C1 segment of cervical spinal cord (tissue), 14 donors: ENCODE measurements at regions not wholly inside any gene's neighbourhood (a gene's known extent, or its start where the extent isn't known, plus 50 kb on each side); places are given as distances from the start of the nearest gene placed in this dataset.
"Not testable (repeated sequence)": the region's sequence is repeated elsewhere in the genome, so short reads cannot be mapped to it uniquely, and the experiment has no call there.

Source experiments
- DNase-seq, 14 donors: peaks; one replicate each; lab custom pipeline; 2025; lab: John Stamatoyannopoulos, UW

DNA sequence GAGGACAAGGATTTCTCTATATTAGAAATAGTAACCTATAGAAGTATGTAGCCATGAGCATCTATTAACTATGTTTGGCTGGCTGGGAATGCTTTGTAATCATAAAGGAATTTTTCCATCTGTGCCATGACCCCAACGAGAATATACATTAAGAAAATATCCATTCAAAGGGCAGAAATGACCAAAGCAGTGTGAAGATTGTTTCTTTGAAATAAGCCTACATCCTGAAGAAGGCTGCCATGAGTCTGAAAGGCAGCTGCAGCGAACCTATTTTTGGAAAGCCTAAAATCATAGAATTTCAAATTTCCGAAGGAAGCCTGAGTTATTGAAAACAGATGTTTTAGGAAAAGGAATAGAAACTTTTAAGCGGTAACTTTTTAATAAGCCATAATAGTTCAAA is 244.2 kb upstream of the FOXK1 start:
- DNase-seq = no peak

DNA sequence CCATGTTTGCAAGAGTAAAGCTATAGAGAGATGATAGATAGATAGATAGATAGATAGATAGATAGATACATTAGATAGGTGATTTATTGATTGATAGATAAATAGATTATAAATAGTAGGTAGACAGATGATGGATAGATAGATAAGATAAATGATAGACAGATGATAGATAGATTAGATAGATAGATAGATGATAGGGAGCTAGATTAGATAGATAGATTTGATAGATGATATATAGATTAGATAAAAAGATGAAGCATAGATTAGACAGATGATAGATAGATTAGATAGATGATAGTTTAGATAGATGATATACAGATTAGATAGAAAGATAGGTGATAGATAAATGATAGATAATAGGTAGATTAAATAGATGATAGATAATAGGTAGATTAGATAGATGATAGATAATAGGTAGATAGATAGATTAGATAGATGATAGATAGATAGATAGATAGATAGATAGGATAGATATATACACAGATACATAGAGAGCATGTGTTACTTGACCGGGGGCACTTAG is 243.3 kb upstream of the FOXK1 start:
- DNase-seq = no peak

DNA sequence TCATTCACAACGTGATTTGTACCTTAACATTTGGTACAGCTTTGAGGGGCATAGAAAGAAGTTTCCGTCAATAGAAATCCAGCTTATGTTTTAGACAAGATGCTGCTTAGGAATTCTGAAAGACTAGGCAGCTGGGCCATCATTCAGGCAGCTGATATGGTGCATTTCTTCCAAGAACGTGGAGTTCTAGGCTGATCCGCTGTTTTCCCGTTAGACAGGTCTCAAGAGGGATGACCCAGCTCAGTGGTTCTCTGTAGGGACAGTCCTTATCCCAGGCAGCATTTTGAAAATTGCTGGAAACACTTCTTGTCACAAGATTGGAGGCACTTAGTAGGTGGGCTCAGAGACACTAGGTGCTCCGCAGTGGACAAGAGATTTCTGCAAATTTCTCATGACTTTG is 242.7 kb upstream of the FOXK1 start:
- no peak for DNase-seq

DNA sequence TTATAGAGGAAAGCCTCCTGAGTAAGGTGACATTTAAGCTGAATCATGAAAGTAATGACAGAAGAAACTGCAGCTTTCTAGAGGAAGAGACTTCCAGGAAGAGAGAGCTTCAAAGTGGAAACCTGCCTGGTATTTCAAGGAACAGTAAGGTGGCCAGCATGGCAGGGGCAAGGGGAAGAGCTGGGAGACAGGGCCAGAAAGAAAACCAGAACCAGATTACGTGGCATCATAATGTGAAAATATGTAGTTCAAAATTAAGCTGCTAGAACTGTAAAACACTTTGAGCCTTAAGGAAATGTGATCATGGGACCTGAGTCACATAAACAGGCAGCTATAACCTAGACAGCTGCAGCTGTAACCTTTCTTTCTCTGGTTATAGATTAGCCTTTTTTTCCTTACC is 238.0 kb upstream of the FOXK1 start:
- no peak for DNase-seq

DNA sequence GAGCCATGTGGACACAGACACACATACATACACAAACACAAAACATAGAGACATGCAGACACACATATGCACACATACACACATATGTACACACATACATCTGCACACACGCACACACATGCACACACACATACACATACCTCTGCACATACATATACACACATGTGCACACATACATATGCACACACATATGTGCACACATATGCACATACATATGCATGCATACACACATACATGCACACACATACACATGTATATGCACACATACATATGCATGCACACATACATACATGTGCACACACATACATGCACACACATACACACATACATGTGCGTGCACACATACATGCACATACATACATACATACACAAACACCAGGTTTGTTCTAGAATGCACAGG is 236.3 kb upstream of the FOXK1 start:
- DNase-seq = no peak

DNA sequence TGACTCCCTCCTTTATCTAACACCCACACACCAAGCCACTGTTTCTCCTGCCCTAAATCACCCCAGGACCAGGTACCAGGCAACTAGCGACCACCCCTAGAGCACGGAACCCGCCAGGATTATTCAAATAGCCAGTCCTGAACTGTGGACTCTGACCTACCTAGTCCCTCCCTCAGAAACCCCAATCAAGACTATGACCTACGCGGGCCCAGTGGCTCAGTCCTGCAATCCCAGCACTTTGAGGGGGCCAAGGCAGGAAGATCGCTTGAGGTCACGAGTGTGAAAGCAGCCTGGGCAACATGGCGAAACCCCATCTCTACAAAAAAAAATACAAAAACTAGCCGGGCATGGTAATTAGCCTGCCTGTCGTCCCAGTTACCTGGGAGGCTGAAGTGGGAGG is 232.8 kb upstream of the FOXK1 start:
- no peak for DNase-seq

DNA sequence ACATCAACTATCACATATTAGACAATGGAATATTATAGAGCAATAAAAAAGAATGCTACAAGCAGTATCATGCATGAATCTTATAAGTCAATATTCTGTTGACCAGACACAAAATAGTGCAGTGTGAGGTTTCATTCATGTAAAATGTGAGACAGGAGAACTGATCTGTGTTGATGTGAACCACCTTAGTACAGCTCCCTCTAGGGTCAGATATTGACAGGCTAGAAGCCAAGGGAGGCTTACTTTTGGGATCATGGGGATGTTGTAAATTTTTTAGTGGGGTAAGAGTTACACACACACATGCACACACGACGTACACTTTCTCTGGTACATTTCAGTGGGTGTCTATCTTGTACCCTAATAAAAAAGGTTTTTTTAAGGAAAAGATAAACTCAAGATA is 231.6 kb upstream of the FOXK1 start:
- no peak for DNase-seq

DNA sequence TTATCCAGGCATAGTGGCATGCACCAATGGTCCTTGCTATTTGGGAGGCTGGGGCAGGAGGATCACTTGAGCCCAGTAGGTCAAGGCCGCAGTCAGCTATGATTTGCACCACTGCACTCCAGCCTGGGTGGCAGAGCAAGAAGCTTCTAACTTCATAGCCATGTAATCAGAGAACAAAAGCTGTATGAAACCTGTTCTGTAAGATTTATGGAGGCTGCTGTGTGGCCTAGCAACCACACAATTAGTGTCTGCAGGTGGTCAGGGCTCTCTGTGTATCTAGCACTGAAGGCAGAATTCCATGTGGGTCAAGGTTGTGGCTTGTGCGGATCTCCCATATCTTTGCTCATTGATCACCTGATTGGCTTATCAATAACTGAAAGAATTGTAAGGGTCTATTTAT is 221.5 kb upstream of the FOXK1 start:
- DNase-seq = no peak

DNA sequence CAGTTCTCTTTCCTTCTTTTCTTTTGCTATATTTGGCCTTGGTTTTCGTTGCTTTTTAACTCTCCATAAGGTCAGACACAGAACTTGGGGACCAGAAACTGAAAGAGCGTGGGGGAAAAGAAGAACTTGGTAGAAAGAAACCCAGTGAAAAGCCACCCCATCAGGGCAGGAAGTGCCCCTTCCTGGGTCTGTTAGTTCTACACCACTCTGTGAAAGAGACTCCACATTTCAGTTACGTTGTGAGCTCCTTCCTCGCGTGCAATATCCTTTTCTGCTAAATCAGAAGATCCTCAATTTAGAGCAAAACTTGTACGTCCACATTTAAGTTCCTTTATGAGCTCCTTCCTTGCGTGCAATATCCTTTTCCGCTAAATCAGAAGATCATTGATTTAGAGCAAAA is 220.6 kb upstream of the FOXK1 start:
- DNase-seq = peak in 4 of 14 donors; percentile 5 to 37 (median 18)

DNA sequence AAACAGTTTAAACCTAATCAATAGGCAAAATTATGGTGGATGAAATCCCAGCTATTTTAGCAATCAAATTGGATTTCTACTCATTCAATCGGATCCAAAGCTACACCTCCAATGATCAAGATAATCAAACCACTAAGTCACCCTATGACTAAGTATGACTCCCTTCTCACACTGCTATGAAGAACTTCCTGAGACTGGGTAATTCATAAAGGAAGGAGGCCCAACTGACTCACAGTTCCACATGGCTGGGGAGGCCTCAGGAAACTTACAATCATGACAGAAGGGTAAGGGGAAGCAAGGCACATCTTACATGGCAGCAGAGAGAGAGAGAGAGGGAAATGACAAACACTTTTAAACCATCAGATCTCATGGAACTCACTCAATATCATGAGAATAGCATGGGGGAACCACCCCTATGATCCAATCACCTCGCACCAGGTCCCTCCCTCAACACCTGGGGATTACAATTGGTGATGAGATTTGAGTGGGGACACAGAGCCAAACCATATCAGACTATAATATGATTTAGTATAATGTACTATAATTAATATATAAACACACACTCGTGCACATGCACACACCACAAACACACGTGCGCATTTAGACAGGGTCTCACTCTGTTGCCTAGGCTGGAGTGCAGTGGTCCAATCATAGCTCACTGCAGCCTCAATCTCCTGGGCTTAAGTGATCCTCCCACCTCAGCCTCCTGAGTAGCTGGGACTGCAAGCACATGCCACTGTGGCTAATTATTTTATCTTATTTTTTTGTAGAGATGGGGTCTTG is 213.6 kb upstream of the FOXK1 start:
- DNase-seq = no peak

DNA sequence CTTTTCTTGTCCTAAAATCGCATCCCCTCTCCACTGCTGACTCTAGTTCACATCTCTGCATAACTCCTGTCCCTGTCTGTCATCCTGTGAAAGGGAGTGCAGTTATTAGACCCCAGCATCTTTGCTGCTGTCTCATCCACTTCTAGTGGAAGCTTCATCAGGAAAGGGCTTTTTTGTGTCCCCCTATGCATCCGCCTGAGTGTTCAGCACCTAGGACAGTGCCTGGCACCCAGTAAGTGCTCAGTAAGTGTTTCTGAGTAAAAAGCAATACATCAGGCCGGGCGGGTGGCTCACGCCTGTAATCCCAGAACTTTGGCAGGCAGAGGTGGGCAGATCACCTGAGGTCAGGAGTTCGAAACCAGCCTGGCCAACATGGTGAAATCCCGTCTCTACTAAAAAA is 211.8 kb upstream of the FOXK1 start:
- no peak for DNase-seq

DNA sequence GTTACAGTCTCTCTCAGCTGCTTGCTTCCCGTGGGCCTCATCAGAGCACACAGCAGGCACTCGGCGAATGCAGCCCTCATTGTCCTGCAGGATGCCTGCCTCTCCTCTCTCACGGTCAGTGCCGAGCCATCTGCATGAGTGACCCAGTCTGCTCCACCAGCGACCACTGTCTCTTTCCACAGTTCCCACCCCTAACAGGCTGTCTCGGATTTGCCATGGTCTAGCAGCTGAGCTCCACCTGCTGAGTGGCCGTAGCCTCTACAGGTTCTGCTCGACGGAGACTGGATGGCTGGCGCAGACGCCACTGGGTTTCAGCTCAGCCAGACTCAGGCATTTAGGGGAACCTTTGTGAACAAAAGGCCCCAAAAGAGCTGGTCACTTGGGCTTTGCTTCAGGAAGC is 209.4 kb upstream of the FOXK1 start:
- DNase-seq = no peak

DNA sequence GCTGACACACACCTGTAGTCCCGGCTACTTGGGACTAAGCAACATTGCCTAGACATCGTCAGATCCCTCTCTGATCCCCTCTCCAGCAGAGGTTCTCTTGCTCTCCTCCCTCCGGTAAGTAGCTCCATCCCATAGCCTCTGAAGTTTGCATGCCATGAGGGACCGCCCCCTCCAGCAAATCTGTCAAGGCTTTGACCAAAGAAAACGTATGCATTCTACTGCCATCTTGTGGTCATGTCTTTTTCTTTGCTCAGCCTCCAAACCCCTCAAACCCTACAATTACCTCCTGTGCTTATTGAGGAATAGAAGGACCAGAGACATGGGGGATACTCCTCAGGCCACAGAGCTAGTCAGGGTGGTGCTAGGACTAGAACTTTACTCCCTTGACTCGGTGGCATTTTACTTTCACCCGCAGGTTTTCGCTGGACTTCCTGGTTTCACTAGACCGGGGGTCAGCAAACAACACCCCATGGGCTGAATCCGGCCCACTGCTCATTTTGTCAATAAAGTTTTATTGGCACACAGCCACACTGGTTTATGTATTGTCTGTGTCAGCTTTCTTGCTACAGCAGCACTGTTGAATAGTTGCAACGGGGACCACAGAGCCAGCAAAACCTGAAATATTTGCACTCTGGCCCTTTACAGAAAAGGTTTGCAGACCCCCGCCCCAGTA is 202.6 kb upstream of the FOXK1 start:
- DNase-seq = peak in 1 of 14 donors; percentile 3

DNA sequence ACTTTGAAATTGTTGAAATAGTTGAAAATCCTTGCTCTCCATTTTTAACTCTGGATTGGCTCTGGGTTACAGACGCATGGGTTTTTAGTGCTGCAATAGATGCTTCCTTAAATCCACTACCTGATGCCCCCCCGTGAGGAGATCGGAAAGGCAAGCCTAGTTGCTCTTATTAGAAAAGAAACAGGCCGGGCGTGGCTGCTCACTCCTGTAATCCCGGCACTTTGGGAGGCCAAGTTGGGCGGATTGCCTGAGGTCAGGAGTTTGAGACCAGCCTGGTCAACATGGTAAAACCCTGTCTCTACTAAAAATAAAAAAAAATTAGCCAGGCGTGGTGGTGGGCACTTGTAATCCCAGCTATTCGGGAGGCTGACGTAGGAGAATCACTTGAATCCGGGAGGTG is 202.0 kb upstream of the FOXK1 start:
- not testable (repeated sequence) for DNase-seq

DNA sequence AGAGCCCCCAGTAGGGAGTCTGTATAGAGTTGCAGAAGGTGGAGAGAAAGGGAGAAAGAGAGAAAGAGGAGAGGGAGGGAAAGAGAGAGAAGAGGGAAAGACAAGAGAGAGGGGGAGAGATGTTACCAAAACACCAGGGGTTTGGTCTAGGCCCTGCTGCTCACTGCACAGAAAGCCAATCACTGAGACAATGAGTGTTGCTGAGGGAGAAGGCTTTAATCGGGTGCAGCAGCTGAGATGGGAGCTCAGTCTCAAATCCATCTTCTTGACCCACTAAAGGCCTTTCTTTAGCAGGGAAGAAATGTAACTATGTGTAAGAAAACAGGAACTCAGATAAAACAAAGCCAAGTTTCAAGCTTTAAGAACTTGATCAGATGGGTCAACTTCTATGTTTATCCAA is 198.2 kb upstream of the FOXK1 start:
- DNase-seq = no peak

DNA sequence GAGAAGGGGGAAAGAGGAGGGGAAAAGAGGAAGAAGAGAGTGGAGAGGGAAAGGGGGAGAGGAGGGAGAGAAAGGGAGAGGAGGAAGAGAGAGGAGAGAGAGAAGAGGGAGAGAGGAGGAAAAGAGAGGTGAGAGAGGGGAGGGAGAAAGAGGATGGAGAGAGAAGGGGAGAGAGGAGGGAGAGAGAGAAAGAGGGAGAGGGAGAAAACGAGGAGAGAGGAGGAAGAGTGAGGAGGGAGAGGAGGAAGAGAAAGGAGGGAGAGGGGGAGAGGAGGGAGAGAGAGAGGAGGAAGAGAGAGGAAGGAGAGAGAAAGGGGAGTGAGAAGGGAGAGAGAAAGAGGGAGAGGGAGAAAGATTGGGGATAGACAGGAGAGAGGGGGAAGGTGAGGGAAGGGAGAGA is 197.6 kb upstream of the FOXK1 start:
- no peak for DNase-seq

DNA sequence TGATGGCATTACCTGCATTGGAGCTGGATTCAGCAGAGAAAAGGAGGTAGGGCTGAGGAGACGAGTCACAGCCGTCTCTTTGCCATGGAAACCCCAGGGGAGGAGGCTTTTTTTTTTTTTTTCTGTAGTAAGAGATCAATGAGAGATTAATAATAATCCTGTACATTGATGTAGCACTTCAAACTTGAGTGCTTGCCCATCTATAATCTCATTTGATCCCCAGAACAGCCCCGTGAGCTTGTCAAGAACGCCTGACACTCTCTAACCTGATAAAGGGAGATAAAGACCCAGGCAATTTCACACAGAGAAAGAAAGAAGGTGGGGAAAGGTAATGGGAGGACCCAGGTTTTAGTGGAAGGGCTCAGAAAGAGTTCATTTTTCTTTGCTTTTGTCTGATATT is 195.2 kb upstream of the FOXK1 start:
- DNase-seq = no peak

DNA sequence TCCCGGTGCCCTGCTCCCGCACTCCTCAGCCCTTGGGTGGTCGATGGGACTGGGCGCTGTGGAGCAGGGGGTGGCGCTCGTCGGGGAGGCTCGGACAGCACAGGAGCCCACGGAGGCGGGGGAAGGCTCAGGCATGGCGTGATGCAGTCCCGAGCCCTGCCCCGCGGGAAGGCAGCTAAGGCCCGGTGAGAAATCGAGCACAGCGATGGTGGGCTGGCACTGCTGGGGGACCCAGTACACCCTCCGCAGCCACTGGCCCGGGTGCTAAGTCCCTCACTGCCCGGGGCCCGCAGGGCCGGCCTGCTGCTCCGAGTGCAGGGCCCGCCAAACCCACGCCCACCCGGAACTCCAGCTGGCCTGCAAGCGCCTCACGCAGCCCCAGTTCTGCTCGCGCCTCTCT is 185.2 kb upstream of the FOXK1 start:
- not testable (repeated sequence) for DNase-seq

DNA sequence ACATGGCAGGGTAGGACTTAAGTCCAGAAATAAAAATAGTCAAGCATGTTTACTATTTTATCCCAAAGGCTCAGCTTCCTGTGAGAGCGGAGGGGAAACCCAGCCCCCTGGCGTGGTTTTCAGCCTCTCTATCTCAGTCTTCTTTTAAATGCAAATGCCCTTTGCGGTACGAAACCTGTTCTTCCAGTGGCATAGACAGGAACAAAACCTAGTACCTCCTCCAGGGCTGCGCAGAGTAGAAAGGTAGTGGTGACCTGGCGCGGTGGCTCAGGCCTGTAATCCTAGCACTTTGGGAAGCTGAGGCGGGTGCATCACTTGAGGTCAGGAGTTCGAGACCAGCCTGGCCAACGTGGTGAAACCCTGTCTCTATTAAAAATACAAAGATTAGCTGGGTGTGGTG is 181.3 kb upstream of the FOXK1 start:
- DNase-seq = no peak

DNA sequence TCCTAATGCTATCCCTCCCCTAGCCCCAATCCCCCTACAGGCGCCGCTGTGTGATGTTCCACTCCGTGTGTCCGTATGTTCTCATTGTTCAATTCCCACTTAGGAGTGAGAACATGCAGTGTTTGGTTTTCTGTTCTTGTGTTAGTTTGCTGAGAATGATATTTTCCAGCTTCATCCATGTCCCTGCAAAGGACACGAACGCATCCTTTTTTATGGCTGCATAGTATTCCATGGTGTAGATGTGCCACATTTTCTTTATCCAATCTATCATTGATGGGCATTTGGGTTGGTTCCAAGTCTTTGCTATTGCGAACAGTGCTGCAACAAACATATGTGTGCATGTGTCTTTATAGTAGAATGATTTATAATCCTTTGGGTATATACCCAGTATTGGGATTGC is 174.2 kb upstream of the FOXK1 start:
- not testable (repeated sequence) for DNase-seq

DNA sequence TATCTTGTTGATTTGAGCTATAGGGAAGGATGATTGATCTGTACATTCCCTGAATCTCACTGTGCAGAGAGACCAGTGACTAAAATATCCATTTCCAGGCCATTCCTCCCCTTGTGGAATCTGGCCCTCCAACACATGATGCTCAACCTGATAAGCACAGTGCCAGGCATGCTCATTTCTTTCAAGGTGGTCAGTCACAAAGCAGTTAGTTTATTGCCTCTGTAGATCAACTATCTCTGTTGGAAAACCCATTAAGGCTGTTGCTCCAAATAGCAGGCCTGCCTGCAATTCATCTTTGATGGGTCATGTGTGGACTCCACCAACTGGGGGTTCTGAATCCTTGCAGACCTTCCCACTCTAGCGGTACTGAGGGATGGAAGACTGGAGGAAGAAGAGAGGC is 168.6 kb upstream of the FOXK1 start:
- no peak for DNase-seq

DNA sequence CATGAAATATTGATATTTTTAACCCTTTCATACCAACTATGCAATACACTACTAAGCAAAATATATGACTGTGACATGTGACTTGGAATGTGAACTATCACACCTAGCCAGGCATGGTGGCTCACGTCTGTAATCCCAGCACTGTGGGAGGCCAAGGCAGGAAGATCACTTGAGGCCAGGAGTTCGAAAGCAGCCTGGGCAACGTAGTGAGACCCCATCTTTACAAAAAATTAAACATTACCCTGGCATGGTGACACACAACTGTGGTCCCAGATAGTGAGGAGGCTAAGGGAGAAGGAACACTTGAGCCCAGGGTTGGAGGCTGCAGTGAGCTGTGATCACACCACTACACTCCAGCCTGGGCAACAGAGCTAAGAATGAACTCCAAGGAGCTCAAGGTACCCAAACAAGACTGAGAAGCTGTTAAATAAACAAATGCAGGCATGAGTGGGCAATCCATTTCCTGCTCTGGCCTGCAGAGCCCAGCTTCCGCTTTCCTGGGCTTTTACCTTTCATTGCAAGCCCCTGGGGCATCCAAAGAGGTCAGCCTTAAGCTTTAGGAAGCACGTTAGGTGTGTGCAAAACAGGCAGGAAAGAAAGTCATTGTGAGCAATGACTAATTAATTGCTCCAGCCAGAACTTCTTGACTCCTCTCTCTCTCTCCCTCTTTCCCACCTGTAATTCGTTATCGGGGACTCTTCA is 162.1 kb upstream of the FOXK1 start:
- no peak for DNase-seq

DNA sequence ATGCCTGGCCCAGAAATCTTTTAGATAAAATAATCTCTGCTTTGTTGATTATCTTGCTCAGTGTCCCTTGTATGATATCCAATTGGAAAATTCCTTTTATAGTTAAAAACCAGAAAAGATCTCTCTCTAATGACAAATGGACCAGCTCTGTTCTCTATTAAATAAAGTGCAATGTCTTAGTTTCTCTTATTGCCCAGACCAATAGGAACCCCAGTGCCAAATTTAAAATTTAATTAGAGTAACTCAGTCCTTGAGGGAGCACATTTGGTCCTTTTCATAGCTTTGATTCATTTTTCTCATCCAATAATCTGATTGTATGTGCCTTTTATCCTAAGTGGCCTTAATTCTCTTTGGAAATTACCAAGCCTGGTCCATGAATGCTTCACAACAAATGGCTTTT is 158.9 kb upstream of the FOXK1 start:
- no peak for DNase-seq
